HCEC 1CT (cell line): ENCODE measurements at regions not wholly inside any gene's neighbourhood (a gene's known extent, or its start where the extent isn't known, plus 50 kb on each side); places are given as distances from the start of the nearest gene placed in this dataset.

Experiments
- DNase-seq: peaks from one replicate; pipeline ENCODE4 v3.0.0-alpha.2; 2017

DNA sequence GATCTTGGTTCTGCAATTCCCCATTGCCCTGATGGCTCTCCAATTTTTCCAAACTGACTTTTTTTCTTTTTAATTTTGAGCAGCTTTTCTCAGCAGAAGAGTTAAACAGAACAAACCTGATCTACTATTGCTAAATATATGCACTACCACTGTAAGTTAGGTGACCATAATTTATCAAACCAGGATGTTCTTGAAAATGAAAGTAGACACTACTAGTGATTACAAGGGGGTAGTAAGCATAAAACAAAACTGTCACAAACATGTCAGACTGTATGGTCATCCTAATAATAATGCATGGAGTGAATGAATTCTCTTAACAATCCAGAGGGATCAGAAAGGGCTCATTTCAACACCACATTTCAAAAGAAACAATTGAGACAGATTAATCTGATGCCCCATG lies 183.0 kb upstream of the FOXN3 start:
- DNase-seq, result no peak

DNA sequence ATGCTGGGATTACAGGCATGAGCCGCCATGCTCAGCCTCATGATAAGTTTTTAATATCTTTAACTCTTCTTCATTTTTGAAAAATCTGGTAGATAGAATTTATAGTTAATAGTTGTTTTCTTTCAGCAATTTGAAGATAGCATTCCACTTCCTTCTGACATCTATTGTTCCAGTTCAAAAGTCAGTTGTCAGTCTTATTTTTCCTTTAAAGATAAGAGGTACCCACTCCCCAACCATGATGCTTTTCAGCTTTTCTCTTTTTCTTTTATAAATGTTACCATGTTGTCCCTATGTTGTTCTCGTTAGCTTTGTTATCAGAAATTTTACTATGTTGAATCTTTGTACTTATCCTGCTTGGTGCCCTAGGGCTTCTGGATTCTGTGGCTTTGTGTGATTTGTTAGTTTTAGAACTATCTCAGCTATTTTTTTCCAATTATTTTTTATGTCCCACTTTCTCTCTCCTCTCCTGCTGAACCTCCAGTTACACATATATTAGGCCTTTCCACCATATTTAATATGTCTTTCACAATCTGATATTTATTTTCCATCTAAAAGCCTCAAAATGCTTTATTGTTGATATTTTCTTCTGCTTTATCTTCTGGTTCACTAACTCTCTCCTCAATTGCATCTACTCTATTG lies 181.6 kb upstream of the FOXN3 start:
- DNase-seq, result peak; percentile 16

GRCh38 chr14:89592961-89593360 lies 175.9 kb upstream of the FOXN3 start:
- no peak for DNase-seq

DNA sequence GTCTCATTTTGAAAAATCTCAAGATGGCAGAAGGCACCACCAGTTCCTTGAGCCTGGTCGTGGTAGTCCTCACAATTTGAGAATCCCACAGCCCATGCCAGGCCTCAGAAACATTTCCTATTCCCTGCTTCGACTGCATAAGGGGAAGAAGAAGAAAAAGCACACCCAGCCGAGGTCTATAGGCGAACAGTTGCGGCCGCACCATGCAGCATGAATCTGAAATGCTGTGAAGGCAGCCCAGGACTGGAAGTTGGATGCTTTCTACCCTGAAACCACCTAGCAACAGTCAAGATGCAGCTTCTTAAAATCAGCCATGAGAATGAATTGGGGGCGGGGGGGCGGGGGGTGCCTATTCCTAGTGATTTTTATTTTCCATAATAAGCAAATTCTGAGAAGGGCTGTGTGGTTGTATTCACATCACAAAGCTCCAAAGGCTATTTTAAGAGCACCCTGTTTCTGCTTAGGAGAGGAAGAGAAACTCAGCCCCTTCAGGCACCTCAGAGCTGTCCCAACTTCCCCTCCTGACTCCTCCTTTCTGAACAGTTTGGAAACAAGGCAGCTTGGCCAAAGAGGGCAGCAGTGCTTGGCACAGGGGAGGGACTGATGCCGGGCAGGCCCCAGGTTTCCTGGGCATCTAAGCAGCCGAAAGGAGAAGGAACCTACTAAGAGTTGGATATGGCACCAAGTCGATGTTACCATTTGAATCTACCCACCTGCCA lies 172.5 kb upstream of the FOXN3 start:
- no peak for DNase-seq

- no peak for DNase-seq
These were observed 171.8 kb upstream of the FOXN3 start for GRCh38 chr14:89588840-89589296.

DNA sequence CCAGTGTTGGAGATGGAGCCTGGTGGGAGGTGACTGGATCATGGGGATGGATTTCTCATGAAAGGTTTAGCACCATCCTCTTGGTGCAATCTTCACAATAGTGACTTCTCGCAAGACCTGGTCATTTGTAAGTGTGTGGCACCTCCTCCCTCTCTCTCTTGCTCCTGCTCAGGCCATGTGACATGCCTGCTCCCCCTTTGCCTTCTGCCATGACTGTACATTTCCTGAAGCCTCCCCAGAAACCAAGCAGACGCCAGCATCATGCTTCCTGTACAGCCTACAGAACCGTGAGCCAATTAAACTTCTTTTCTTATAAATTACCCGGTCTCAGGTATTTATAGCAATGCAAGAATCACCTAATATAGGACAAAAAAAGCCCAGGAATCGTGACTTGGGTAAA lies 171.0 kb upstream of the FOXN3 start:
- no peak for DNase-seq

DNA sequence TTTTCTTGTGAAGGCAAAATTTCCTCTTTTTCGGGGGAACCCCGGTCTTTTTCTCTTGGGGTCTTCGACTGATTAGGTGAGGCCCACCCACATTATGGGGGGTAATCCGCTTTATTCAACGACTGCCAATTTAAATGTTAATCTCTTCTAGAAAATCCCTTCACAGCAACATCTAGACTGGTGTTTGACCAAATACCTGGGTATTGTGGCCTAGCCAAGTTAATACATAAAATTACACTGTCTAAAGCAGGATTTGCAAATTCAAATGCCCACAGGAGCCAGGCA lies 170.0 kb upstream of the FOXN3 start:
- DNase-seq, result no peak

- DNase-seq, result no peak
These were observed 169.5 kb upstream of the FOXN3 start for GRCh38 chr14:89586258-89587135.

DNA sequence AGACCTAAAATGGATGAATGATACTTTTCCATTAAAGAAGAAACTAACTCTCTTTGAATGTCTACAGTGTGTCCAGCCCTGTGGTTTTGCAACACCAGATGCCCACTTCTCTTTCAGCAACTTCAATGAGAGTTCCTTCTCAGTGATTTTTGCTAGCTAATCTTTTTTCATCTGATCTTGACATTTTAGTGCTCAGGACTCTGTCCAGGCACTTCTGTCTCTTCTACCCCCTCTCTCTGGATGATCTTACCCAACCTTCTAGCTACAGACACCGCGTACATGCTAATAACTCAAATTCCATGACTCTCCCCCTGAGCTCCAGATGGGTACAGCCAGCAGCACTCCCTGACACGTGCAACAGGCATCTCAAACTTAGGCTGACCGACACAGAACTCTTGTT lies 161.1 kb upstream of the FOXN3 start:
- DNase-seq, result no peak

DNA sequence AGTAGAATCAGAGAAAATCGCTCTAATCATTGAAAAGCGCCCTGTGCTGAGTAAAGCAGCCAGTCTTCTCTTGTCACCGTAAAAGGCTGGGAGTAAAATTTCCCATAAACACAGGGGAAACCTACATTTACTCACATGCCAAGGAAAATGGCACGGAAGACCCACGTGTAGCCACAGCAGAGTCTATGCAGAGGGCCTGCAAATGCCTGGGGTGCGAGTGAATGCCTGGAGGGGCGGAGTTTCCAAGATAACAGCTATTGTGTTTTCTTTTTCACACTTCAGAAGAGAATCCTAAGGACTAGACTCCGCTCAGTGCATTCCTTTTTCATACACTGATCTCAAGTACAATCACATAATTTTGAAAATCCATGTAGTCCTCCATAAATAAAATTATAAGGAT lies 159.9 kb upstream of the FOXN3 start:
- DNase-seq, result no peak

DNA sequence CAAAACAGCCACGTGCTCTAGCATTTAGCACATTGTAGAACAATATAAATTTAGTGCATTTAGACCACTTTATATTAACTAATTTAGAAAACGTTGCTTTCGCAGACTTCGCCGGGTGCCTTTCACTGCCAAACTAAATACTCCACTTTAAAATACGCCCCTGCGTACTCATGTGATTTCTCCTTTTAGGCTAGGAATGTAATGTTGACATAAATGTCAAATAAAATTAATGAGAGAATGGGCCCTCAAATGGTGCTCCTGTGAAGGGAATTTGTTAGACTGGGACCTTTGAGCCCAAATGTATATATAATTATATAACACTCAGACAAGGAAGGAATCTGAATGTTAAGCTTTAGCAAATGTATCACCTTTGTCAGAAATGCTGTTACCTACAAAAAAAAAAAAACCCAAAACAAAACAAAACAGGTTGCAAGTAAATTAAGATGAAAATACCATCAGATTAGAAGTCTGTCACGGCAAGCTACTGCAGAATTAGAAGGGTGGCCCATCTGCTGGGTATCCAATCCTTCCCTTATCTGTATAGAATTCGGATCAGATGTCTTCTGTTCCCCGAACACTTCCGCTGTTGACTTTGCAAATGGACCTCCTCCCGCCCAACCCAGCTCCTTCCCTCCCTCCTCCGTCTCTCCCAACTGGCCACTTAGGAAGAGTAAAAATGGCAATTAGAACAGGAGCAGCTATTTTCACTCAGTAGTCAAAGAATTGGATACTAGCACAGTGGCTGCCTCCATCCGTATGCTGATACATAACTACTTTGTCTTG lies 159.3 kb upstream of the FOXN3 start:
- DNase-seq, result no peak

DNA sequence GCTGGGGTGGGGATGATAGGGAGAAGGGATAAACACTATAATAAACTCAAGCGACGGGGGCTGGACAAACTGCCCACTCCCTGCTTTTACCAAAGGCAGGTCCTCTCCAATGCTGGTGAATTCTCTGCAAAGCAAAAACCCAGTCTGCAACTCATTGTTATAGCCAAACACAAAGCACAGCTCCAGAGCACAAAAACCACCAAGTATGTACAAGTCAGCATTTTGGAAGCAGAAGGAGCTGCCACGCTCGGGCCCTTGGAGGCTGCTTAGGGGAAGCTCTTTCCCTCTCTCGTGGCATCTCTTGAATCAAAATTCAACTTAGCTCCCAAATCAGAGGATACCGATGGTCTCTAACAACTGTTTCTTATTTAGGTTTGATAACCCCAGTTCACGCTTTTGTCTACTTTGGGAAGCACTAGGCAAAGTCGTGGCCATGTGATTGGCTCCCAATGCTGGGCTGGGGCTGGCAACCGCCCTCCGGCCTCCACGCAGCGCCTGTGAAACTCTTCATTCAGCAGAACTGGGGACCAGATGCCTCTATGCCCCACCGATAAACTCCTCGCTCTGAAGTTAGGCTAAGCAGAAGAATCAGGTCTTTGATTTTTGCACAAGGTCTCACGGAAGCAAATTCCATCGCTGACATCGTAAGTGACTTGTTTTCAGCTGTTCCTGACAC lies 158.5 kb upstream of the FOXN3 start:
- no peak for DNase-seq

- no peak for DNase-seq
These were observed 157.4 kb upstream of the FOXN3 start for GRCh38 chr14:89574420-89574819.

GRCh38 chr14:89573399-89573657 lies 156.3 kb upstream of the FOXN3 start:
- no peak for DNase-seq

GRCh38 chr14:89572596-89573398 lies 155.8 kb upstream of the FOXN3 start:
- no peak for DNase-seq

- no peak for DNase-seq
These were observed 154.5 kb upstream of the FOXN3 start for GRCh38 chr14:89571491-89571890.

DNA sequence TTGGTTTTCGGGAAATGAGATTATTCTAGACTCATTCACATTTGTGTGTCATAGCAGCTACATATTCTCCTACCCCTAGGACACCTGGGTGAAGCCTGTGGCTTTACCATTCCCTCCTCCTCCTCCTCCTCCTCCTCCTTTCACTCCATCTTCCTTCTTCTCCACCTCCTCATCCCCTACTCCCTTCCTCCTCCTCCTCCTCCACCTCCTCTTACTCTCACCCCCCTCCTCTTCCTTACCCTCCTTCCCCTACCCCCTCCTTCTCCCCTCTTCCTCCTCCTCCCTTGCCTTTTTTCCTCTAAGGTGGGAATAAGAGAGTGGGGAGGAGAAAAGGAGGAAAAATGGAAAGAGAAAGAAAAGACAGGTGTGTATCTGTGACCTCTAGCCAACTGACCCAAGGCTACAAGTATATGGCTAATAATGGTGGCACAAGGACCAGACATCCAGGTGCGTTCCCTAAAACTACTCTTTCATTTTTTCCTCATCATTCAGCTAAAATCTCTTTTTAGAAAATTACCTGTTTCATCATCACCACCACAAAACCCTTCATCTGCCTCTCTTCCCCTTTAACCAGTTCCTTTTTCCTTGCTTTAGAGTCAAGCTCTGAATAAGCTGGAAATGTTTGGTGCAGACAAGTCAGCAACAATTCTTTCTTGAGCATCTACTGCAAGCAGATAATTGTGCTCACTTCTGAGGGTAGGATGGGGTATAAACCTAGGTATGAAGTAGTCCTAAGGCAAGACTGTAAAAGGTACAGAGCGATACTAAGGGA lies 149.8 kb upstream of the FOXN3 start:
- no peak for DNase-seq

DNA sequence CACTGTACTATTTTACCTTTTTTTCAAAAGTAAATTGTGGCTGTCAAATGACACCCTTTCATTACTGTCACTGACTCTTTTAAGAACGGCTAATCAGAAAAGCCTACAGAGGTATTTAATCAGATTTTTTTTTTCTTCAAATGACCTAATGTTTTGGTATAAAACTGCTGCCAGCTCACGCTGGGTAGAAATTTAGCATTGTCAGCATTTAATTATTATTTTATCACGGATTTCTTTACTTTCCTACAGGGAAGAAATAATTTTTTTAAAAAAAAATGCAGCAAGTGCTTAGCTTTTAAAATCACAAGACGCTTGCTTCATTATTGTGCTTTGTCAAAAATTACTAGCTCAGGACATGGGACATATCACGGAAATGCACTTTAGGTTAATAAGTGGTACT lies 149.1 kb upstream of the FOXN3 start:
- no peak for DNase-seq

GRCh38 chr14:89565607-89566006 lies 148.6 kb upstream of the FOXN3 start:
- DNase-seq, result no peak

GRCh38 chr14:89564989-89565388 lies 148.0 kb upstream of the FOXN3 start:
- no peak for DNase-seq

DNA sequence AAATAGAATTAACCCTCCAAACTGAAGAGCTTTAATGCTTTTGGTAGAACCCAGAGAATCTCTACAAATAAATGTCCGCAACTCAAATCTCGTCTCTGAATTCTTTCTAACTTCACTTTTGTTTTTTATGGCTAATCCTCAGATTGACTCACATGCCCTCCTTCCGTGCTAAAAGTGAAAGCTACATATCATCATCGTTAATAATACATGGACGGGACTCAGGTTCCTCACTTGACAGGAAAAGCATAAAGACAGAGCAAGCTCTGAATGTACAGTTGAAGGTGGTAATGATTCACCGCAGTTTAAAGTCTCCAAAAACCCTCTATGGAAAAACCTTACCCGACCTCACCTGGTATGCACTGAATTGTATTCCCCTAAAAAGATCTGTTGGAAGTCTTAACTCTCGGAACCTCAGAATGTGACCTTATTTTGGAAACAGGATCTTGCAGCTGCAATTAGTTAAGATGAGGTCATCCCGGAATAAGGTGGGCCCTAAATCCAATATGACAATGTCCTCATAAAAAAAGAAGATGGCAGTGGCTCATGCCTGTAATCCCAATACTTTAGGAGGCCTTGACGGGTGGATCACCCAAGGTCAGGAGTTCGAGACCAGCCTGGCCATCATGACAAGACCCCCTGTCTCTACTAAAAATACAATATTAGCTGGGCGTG lies 147.4 kb upstream of the FOXN3 start:
- no peak for DNase-seq
